ENCODE measurements at regions not wholly inside any gene's neighbourhood (a gene's known extent, or its start where the extent isn't known, plus 50 kb on each side); places are given as distances from the start of the nearest gene placed in this dataset.

- no peak for TF ChIP-seq POLR2A (IDR thresholded peaks at IDR 0.05; ENCODE audit: low read length)
- no peak for TF ChIP-seq GATA1 (IDR thresholded peaks at IDR 0.05; ENCODE audit: low read depth, low read length)
These were observed 146.0 kb upstream of the BEND6 start for GRCh38 chr6:56808871-56809359.

All from erythroblast (primary cell).